Endothelial cell of umbilical vein (primary cell): ENCODE measurements at regions not wholly inside any gene's neighbourhood (a gene's known extent, or its start where the extent isn't known, plus 50 kb on each side); places are given as distances from the start of the nearest gene placed in this dataset.

ENCODE experiments used
- BruUV-seq: library from RNA; stranded (reverse); fragments of 400-500 nt; replicated peaks from 2 replicates; lab custom pipeline; 2021; lab: Mats Ljungman, UMichigan
- CTCF ChIA-PET: fragments of 300-600, 350-600 bp; sonication (Branson Sonifier 250); formaldehyde crosslinking; loops from one replicate; lab custom pipeline; 2021; ENCODE audit warnings: antibody characterized with exemption, inconsistent platforms; lab: Charles Lee
- POLR2A ChIA-PET: fragments of 300-600, 350-600 bp; sonication (Branson Sonifier 250); formaldehyde crosslinking; loops from one replicate; lab custom pipeline; 2021; ENCODE audit warnings: antibody characterized with exemption, inconsistent platforms; lab: Charles Lee
- DNase-seq: peaks from one replicate; pipeline ENCODE4 v3.0.0-alpha.2; 2011; ENCODE audit warnings: low read depth, low spot score
- FAIRE-seq: peaks from 2 replicates; lab custom pipeline; 2011; peaks lifted over from hg19 to GRCh38; lab: Jason Lieb, UNC
- H2AFZ ChIP-seq: 2 replicates; pipeline ENCODE4 v1.6.0; 2012; ENCODE audit warnings: low read depth, low read length, control low read depth, inconsistent platforms
- H3K27ac ChIP-seq: 2 replicates; pipeline ENCODE4 v1.5.1; 2011; ENCODE audit warnings: low read depth, mild to moderate bottlenecking, control low read depth, low read length, moderate library complexity; ENCODE audit not compliant: insufficient read depth
- H3K27me3 ChIP-seq, 2 experiments: 2 replicates each; pipeline versions ENCODE4 v1.6.0 to v1.6.1; 2011; ENCODE audit warnings: low read length in 2 of 2, mixed read lengths in 1 of 2; ENCODE audit not compliant: control insufficient read depth in 2 of 2, insufficient read depth in 2 of 2
- H3K36me3 ChIP-seq, 2 experiments: 2 replicates in 1 of 2; 3 replicates in 1 of 2; pipeline ENCODE4 v1.5.1; 2011; ENCODE audit warnings: low read length in 2 of 2, mild to moderate bottlenecking in 1 of 2, moderate library complexity in 1 of 2; ENCODE audit not compliant: control insufficient read depth in 2 of 2, insufficient read depth in 2 of 2; ENCODE audit errors: extremely low read depth in 1 of 2
- H3K4me1 ChIP-seq: 3 replicates; pipeline ENCODE4 v1.5.1; 2011; ENCODE audit warnings: mild to moderate bottlenecking, low read length; ENCODE audit not compliant: control insufficient read depth, insufficient read depth; ENCODE audit errors: extremely low read depth
- H3K4me2 ChIP-seq: 2 replicates; pipeline ENCODE4 v1.6.1; 2011; ENCODE audit warnings: low read length, control low read depth, mixed read lengths; ENCODE audit not compliant: insufficient read depth
- H3K4me3 ChIP-seq, 3 experiments: fragments of 200-600 bp in 1 of 3; sonication (generic), shearing (Covaris generic) in 1 of 3; replicated peaks in 1 of 3; 2 replicates each; pipeline ENCODE4 v1.5.1; 2011 to 2016; ENCODE audit warnings: control low read depth in 3 of 3, low read length in 3 of 3, mild to moderate bottlenecking in 2 of 3, inconsistent platforms in 1 of 3, low read depth in 1 of 3, moderate library complexity in 1 of 3; ENCODE audit not compliant: insufficient read depth in 1 of 3
- H3K79me2 ChIP-seq: 2 replicates; pipeline ENCODE4 v1.6.0; 2012; ENCODE audit warnings: low read length, inconsistent platforms; ENCODE audit not compliant: control insufficient read depth, insufficient read depth
- H3K9ac ChIP-seq: replicated peaks from 2 replicates; pipeline ENCODE3; 2011; ENCODE audit warnings: low read length, control low read depth; ENCODE audit not compliant: insufficient read depth; ENCODE audit errors: extremely low read depth
- H3K9me1 ChIP-seq: replicated peaks from 3 replicates; pipeline ENCODE4 v1.6.0; 2011; ENCODE audit warnings: mild to moderate bottlenecking, low read length; ENCODE audit not compliant: control insufficient read depth, insufficient read depth; ENCODE audit errors: extremely low read depth
- H3K9me3 ChIP-seq: replicated peaks from 2 replicates; pipeline ENCODE4 v1.5.1; 2012; ENCODE audit warnings: low read length, inconsistent platforms; ENCODE audit not compliant: control insufficient read depth, insufficient read depth
- H4K20me1 ChIP-seq: replicated peaks from 2 replicates; pipeline ENCODE3; 2011; ENCODE audit warnings: mild to moderate bottlenecking, low read length; ENCODE audit not compliant: control insufficient read depth, insufficient read depth; ENCODE audit errors: extremely low read depth
- CTCF ChIP-seq, 2 donors: IDR thresholded peaks; 1 replicate in 1 of 2; 2 replicates in 1 of 2; pipeline ENCODE4 v1.5.1; 2011; ENCODE audit warnings: low read length in 2 of 2, mild to moderate bottlenecking in 2 of 2, moderate library complexity in 2 of 2, control low read depth in 1 of 2, inconsistent platforms in 1 of 2, low read depth in 1 of 2; ENCODE audit not compliant: insufficient read depth in 1 of 2; ENCODE audit errors: extremely low read depth in 1 of 2
- EZH2 ChIP-seq: IDR thresholded peaks from 2 replicates; pipeline ENCODE4 v1.6.1; 2012; ENCODE audit warnings: borderline replicate concordance, low read depth, mild to moderate bottlenecking, moderate library complexity, low read length, inconsistent platforms; ENCODE audit not compliant: severe bottlenecking
- FOS ChIP-seq: IDR thresholded peaks from 2 replicates; pipeline ENCODE4 v1.6.1; 2011; ENCODE audit warnings: mild to moderate bottlenecking, low read length, moderate library complexity, borderline replicate concordance; ENCODE audit not compliant: insufficient read depth
- GATA2 ChIP-seq: IDR thresholded peaks from 2 replicates; pipeline ENCODE4 v1.7.0; 2011; ENCODE audit warnings: low read depth, mild to moderate bottlenecking, moderate library complexity, mixed read lengths, low read length; ENCODE audit not compliant: insufficient read length, insufficient read depth
- JUN ChIP-seq: IDR thresholded peaks from 2 replicates; pipeline ENCODE4 v1.6.1; 2011; ENCODE audit warnings: borderline replicate concordance, low read depth; ENCODE audit not compliant: insufficient read length, insufficient read depth
- MAX ChIP-seq: IDR thresholded peaks from 2 replicates; pipeline ENCODE4 v1.6.1; 2011; ENCODE audit not compliant: insufficient read depth, insufficient read length
- MYC ChIP-seq: IDR thresholded peaks from one replicate; pipeline ENCODE4 v1.6.1; 2011; ENCODE audit warnings: mild to moderate bottlenecking, low read depth, low read length
- POLR2A ChIP-seq: IDR thresholded peaks from 2 replicates; pipeline ENCODE4 v1.6.1; 2012; ENCODE audit warnings: low read depth, mild to moderate bottlenecking, control low read depth, low read length
- POLR2AphosphoS5 ChIP-seq: IDR thresholded peaks from 2 replicates; pipeline ENCODE4 v1.6.1; 2012; ENCODE audit warnings: low read depth, mild to moderate bottlenecking, control low read depth, low read length, moderate library complexity; ENCODE audit not compliant: insufficient read depth
- dilution Hi-C: fragments of 300-500 bp; cut with MboI; formaldehyde crosslinking; loops from one replicate; pipeline ENCODE4 v1.15.0; 2019; ENCODE audit warnings: low sequenced_read_pairs; ENCODE audit not compliant: extremely low pct_ligation_motif_present
- intact Hi-C: fragments of 100-400 bp; cut with micrococcal nuclease; formaldehyde crosslinking; loops from one replicate; pipeline ENCODE4 v1.10.0; 2022

GRCh38 chr7:116310141-116310540 lies 99.8 kb downstream of the TES start:
- Histone ChIP-seq H3K9me1 (no peaks in the 10 kb centered on the region), H3K27ac (no peak overlapping the region), H3K4me3 (no peak overlapping the region), H3K79me2 (peaks cover 98% of the 10 kb centered on the region), H4K20me1 (no peaks in the 10 kb centered on the region), H3K36me3 (peaks cover 3 to 19% of the 10 kb centered on the region in 2 experiments), H3K27me3 (no peaks in the 10 kb centered on the region), H3K4me2 (no peak overlapping the region), H3K9me3 (no peaks in the 10 kb centered on the region), H3K4me1 (peaks cover 23% of the 10 kb centered on the region), H2AFZ (no peak overlapping the region), H3K9ac (no peak overlapping the region)
- no TSS peak for BruUV-seq
- ChIA-PET POLR2A (no interaction called here), CTCF (no interaction called here)
- dilution Hi-C loops (no loop called here), intact Hi-C loops (loop anchor here (10.0 kb wide), 1 partner anchor 495 kb away; no protein-coding TSS in a partner anchor)
- no peak for DNase-seq
- TF ChIP-seq POLR2AphosphoS5 (no peak), JUN (no peak), GATA2 (no peak), MAX (no peak), CTCF (IDR thresholded peaks at IDR 0.05; ENCODE audit: extremely low read depth in 1 of 2, insufficient read depth in 1 of 2, low read depth in 1 of 2, low read length in 2 of 2) (no peak), POLR2A (no peak)
- no peak for FAIRE-seq

- Histone ChIP-seq H3K9ac (no peak overlapping the region), H4K20me1 (no peaks in the 10 kb centered on the region), H3K27ac (no peak overlapping the region), H3K4me1 (peaks cover 30% of the 10 kb centered on the region), H3K9me1 (no peaks in the 10 kb centered on the region), H3K36me3 (peaks cover 3 to 18% of the 10 kb centered on the region in 2 experiments), H3K4me3 (no peak overlapping the region), H3K9me3 (no peaks in the 10 kb centered on the region), H3K79me2 (peaks cover 98% of the 10 kb centered on the region), H3K27me3 (no peaks in the 10 kb centered on the region), H3K4me2 (no peak overlapping the region), H2AFZ (no peak overlapping the region)
- DNase-seq: no peak
- ChIA-PET POLR2A (no interaction called here), CTCF (interaction anchor here (1.1 to 1.2 kb wide), 3 partner anchors 29 to 83 kb away, joined by 3 read pairs; no protein-coding TSS in a partner anchor)
- dilution Hi-C loops (no loop called here), intact Hi-C loops (loop anchor here (10.0 kb wide), 1 partner anchor 494 kb away; no protein-coding TSS in a partner anchor)
- no peak for FAIRE-seq
- no peak for TF ChIP-seq POLR2A
- no peak for TF ChIP-seq GATA2
- TF ChIP-seq POLR2AphosphoS5: no peak
- no peak for TF ChIP-seq EZH2
- no peak for TF ChIP-seq MAX
- TF ChIP-seq MYC: no peak
- no peak for TF ChIP-seq CTCF (IDR thresholded peaks at IDR 0.05; ENCODE audit: extremely low read depth in 1 of 2, insufficient read depth in 1 of 2, low read depth in 1 of 2, low read length in 2 of 2)
- no peak for TF ChIP-seq JUN
- TF ChIP-seq FOS: no peak
- BruUV-seq: no TSS peak
These were observed 100.9 kb downstream of the TES start for GRCh38 chr7:116311259-116311658.
